ENCODE measurements at regions not wholly inside any gene's neighbourhood (a gene's known extent, or its start where the extent isn't known, plus 50 kb on each side); places are given as distances from the start of the nearest gene placed in this dataset.

DNA sequence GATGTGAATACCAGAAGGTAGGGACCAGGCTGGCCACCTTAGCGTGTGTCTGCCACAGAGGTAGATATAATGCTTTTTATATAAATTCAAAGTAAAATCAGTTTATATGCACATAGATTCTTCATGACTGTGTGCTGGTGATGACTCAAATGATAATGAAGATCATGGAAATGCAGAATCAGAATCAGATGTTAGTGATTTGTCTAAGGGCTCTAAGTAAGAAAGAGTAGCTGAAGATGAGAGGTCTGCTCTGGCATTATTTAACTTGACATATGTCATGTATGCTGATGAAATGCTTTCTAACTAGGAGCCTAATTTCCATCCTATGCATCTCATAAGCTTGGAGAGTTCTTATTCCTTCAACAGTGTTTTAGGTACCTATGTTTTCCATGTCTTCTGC, 50.3 kb upstream of the DPH6 start:
- no peak for DNase-seq

DNA sequence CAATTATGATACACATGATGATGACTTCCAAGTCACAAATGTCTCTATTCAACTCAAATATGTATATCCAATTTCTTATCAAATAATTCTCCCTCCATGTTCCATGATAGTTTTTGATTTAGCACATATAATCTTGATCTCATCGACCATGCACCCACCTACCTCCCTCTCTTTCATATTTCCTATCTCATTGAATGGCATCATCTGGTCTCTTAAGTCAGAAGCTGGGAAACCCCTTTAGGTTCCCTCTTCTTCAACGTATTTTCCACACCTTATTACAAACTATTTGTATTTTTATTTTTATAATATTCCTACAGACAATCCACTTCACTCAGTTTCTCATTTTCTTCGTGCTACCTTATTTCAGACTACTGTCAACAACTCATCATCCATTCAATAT, 56.9 kb upstream of the DPH6 start:
- DNase-seq, result no peak

DNA sequence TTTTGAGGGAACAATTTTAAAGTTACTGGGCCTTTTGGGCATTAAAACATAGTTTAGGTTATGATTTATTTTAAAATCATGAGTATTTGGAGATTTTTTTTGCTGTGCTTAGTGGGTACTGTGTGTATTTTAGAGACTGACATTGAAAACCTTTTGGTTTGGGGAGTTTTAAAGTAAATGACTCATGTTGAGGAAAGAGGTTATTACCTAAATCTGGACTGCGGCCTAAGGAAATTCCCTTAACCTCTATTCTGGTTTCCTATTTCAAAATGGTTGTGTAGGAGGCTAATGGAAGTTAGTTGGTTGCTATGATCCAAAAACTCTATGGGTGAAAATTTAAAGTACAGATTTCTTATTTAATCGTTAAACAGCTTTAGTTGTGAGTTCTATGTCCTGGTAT, 57.3 kb upstream of the DPH6 start:
- no peak for DNase-seq

DNA sequence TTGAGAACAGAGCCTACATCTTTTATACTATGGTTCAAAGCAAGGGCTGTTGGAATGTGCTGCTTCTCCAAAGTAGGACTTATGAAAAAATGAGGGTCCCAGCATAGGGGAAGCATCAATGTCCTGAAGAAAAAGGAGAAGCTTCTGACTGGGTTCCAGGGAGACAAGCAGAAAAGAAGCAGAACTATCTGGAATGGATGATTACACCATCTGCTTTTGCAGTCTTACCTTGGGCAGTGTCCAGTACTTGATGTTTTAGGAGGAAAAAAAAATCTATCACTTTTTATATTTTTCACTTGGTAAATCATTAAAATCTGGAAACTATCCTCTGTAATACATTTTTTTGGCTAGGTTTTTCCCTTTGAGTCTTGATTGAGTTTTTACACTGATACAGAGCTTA, 57.9 kb upstream of the DPH6 start:
- DNase-seq, result no peak

DNA sequence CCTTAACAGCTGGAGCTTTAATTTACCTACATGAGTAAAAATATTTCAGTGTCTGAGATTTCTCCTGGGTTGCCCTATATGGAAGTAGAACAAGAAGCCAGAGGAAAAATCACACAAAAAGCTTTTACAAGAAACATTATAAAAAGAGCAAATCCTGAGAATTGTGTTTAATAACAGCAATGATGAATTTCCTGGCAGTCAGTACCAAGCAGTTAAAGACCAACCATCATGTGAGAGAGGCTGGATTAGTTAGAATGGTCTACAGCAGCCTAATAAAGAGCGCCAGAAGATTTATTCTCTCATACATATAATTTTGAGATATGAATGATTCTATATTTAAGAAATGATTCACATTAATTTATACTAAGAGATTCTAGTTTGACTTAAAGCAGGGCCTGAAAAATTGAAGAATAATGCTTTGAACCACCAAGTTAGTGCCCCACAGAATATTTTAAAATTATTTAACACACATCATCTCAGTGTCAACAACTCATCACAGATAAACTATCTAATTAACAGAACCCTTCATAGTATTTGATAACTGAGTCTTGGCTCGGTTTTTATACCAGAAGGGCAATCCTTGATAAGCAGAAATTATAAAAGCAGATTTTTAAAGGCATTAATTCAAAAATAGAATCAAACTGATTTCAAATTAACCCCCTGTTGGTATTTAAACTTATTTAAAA, 59.9 kb upstream of the DPH6 start:
- no peak for DNase-seq

DNA sequence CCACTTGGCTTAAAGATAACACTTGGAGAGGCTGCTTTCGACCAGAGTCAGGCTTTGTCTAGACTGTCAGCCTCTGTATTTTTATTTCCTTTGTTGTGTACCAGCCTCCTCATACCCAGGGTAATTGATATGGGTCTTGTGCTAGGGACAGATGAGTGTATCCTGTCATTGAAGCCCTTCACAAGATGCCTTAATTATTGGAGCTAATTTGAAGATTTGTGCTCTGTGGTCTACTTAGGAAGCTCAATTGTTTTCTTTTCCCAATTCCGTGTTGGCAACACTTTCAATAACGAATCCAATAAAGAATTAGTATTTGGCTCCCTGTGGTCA, 60.5 kb upstream of the DPH6 start:
- no peak for DNase-seq

DNA sequence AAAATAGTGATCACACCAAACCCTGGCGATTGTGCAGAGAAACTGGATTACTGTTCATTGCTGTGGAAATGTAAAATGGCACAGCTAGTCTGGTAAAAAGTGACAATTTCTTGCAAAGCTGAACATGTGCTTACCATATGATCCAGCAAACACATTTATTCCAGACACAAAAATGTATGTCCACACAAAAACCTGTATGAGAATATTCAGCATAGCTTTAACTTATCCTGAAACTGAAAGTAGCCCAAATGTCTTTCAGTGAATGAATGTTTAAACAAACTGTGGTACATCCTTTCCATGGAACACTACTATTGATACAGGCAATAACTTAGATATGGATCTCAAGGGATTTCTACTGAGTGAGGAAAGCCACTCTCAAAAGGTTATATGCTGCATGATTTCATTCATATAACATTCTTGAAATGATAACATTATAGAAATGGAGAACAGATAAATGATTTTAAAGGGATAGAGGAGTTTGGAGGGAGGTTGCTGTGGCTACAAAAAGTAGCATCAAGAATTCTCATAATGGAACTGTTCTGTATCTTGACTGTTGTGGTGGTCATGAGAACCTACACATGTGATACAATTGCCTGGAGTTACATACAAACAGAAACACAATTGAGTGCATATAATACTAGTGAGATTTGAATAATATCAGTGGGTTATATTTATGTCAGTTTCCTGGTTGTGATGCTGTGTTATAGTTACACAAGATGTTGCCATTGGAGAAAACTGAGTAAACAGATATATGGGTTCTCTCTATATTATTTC, 70.7 kb upstream of the DPH6 start:
- DNase-seq, result no peak

DNA sequence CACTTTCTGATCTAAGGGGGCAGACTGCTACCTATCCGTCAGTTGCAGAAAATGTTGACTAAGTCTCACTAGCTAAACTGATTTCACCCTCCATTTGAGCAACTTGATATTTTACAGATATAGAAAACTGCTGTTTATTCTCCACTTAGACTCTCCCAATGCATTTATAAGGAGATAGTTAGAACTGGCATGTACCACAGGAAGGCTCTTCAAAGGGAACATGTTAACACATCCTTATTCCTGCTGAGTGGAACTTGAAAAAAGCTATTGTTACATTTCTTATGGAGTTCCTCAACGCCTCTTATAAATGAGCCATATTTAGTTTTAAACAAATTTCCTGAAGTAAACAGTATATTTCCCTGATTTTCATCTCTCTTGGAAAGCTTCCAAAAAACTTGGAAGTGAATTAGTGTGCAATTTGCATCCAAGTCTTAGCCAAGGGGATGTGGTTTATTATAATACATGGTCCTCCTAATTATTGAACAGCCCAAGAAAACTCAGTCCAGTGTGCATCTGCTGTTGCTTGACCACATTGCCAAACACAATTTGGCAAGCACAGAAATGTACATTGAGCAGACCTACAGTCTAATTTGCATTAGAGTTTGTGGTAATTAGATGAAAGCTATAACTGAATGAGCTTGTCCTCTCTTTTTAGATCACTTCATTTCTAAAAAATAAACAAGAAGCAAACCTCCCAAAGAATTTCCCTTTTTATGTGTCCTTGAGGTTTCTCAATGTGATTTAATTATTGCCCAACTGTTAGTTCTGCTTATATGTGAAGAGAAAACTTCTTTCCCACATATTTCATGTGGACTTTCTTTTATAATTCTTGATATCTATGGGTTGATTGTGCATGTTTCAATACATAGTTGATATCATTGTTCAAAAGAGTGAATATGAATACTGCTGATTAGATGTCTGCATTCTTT, 72.6 kb upstream of the DPH6 start:
- DNase-seq, result no peak

DNA sequence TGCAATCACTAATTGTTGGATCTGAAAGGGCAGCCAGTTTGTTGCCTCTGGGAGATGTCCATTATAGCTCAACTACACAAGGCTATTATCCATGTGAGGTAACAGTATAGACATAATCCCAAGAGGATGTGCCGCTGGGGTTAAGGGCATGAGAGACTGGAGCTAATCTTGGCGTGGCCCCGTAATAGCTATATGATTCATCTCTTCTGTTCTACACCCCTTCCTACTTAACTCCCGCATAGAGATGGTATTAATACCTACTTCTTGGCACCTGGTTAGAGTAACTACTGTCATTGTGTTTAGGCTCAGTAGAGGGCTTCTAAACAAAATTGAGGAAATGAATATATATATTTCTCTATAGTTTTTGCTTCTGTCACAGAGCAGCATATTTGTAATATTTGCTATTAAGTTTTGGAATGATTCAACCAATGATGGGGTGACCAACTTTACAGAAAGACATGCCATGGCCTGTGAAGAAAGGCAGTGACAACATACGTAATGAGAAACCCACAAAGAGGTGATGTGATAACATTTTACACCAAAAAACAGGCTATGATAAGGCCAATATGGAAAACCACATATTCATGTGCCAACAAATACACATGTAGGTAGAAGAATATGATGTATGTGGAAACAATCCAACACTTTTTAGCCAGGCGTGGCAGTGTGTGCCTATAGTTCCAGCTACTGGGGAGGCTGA, 76.8 kb upstream of the DPH6 start:
- DNase-seq, result no peak

DNA sequence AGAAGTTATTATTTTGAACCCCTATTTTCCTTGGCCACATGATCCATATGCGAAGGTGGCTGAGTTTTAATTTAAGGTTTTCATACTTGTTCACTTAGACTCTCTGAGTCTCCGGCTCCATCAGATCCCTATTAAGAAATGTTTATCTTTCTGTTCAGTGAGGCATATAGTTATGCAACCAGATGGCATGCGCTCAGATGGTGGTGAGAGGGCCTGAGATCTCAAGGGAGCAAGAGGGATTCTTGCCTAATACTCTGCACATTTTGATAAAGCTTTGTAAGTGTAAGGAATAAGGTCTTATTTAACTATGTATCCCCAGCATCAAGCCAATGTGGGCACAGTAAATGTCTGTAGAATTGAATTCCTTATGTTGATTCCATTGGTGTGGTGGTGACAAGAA, 78.9 kb upstream of the DPH6 start:
- no peak for DNase-seq

DNA sequence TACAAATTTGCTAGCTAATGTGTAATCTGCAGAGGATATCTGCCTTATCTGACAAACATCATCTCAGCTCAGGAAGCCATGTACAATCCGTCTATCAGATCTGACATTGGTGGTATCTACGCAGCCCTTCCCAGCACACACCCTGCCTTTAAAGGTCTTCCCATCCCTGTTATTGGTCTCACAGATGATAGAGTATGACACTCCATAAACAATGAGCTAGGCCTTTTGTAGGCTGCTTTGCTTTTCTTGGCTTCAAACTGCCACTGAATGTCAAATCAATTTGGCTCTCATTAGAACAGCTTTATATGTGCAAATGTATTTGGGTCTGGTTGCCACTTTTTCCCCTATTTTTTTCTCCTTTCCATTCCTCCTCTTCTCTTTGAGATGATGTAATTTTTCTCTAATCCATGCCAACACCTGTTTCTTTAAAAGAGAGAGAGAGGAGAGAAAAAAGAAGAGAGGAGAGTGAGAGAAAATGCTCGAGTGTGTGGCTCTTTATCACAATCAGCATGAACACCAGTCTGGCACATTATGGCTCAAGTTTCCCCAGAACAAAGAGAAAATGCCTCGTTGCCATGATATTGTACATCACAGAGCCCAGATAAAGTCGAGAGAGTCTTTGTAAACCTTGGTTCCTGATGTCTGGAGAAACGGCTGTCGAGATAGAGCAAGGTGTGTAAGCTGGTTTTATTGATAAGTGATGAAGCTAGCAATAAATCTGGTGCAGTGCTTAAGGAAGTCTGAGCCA, 80.8 kb upstream of the DPH6 start:
- no peak for DNase-seq

DNA sequence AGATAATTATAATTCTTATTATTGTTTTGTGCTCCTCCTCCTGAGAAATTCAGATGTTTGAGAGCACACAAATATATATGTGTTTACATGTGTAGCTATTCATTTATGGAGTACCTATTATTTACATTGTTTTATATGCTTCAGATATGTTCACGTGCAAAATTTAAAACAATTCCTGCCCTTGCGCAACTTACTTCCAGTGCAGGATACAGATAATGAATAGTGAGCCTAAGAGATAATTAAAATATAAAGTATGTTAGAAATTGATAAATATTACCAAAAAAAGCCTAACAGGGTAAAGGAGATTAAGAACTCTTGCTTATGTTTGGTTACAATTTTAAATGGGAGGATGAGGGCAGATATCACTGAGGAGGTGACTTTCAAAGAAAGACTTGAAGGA, 81.7 kb upstream of the DPH6 start:
- no peak for DNase-seq

DNA sequence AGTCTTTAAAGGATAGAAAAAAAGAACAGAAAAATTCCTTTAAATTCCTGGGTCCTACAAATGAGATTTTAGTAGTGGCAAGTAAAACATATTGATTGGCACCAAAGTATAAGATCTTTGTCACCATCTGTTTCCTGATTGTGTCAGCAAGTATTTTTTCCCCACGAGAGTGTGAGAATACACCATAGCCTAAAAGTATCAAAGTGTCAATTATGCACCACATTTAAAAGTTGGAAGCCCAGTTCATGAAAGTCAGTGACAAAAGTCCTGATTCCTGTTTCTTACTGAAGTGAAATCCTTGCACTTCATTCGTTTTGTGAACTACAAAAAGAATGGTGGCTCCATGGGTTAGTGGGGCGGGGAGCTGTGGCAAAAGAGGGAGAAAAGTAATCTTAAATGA, 83.8 kb upstream of the DPH6 start:
- DNase-seq, result no peak

DNA sequence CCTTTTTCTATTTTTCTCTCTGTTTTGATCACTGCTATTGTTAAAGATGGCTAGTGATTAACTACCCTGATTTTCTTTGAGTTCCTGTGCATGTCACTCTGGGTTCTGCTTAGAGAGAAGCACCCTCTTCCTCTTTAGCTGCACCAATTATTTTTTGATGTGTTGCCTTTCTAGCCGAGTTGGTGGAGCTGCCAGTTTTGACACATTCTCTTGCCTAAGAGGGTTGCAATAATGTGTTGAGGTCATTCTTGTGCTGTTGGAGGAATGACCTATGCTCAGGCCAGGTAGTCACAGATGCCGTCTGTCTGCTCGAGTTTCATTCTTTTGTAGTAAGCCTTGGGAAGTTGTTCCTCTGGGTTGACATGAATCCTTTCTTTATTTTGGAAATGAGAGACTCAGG, 84.6 kb upstream of the DPH6 start:
- DNase-seq, result no peak

DNA sequence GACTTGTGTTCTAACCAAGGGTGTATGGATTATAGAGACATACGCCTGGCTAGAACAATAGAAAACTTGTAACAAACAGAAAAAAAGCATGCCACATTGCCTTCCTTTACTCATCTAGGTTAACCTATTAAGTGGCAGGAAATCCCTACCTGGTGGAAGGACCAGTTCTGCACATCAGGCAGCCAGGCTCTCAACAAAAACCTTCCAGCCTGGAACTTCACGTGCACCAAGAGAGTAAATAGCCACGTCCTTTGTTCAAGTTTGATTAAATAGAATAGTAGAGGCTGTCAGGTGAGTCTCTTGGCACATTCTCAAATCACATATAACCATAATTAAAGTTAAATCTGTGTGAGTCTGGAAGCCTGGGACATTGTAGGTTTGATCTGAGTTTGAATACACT, 85.0 kb upstream of the DPH6 start:
- DNase-seq, result no peak

DNA sequence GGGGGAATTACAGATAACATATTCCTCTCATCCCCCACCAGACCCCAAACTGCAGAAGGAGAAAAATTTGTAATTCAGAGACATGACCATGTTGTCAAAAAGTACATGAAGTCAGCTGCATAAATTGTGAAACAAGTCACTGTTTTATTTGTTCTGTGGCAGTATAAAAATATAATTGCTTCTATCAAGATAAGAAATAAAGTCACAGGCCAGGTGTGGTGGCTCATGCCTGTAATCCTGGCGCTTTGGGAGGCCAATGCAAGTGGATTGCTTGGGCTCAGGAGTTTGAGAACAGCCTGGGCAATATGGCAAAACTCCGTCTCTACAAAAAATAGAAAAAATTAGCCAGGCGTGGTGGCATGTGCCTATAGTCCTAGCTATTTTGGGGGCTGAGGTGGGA, 87.7 kb upstream of the DPH6 start:
- no peak for DNase-seq

DNA sequence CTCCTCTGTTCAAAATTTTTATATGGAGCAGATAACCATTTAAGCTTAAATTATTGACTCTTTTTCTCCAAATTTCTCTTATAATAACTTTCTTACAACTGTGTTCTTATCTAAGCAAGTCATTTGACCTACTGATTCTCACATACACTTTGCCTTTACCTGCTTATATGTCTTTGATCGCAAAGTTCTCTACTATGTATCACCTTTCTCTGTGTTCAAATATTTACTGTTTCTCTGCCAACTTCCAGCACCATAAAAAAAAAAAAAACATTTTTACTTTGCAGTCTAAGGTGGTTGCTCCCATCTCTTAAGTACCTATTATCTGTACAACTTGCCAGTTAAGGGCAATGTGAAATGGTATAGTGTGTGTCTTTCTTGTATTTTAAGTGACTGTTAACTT, 100.8 kb upstream of the DPH6 start:
- DNase-seq, result no peak

DNA sequence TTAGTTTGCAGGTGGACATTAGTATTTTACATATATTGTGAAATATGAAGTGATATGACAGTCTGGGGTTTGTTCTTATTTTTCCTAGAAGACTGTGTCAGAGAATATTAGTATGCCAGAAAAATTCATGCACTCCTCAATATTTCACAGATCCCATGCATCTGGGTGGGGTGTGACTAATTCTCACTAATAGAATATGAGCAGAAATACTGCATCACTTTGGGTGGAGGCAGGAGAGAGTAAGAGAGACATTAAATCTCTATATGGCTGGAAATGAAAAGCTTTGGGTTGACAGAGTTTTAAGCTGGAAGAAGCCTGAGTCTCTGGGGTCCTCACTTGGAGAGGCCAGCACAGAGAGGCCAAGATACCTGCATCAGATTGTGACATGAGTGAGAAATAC, 101.3 kb upstream of the DPH6 start:
- no peak for DNase-seq

DNA sequence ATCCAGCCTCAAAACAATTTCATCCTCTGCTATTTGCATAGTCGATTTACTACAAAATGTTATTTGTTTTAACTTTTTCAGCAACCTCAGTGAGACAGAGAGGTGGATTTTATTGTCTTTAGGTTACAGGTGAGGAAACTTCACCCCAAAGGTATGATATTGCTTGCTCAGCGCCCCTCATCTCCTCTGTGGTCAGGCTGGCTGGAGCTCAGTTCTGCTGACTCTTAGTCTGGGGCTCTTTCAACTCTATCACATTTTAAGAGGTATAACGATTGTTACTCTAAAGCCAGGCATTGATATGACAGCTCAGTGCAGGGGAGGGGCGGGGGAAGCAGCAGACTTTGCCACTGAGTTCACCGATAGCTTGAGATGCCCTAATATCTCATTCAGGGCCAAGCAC, 103.0 kb upstream of the DPH6 start:
- DNase-seq, result no peak

DNA sequence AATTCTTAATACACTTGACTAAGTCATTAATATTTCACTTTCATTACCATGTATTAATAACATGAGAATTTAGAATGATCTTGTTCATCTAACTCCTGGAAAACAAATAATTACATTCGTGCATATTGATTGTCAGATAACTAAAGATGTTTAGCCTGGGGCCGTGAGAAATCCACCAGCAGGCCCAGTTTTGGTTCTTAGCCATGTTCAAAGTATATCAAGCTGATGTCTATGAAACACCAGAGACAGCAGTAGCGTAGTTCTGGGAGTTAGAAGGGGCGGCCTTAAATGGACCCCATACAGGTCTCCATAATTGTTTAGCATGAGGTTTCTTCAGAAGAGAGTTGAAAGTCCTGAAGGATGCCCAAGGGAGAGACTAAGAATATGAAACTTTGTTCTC, 103.6 kb upstream of the DPH6 start:
- no peak for DNase-seq

DNA sequence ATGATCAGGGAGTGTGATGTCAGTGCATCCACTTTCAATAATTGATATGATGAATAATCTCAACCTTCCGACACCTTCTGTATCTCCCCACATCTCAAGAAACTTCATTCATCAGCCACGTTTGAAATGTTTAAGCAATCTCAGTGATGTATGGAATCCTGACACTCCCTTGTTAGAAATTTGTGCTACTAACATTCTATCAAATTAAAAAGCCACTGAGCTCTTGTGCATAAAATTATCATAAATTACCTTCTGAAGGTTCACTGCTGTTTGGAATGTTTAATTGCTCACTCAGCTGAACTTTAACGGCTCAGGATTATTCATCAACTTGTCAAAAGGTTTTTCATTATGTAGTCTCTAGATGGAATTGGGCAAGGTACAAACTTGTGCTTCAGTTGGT, 108.4 kb upstream of the DPH6 start:
- DNase-seq, result no peak

DNA sequence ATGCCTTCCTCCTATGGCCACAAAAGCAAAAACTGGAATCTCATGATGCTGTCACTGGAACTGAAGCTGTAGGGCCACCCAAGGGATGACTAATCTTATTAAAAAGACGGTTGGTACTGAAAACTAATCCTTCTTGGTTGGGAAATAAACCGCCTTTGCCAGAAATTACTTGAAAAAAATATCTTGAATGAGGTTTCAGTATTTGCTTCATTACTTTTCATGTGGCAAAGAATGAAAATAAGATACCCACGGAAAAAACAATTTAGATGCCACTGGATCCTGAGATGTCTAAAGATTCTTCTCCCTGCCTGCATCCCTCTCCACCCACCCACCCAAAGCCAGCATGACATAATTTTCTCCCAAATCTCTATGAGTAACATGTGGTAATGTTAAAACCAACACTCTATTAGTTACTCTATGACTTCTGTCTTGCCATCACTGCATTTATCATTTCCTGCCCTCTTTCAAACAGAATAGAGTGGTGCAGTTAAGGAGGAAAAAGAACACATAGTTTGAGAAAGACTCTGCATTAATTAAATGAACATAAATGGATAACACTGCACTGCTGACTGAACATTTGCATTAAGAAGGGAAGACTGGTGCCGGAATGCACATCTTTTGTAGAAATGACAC, 111.8 kb upstream of the DPH6 start:
- no peak for DNase-seq

All from SHP77 treated with DMSO at 0.1 percent for 48 hours (cell line).